HL-60 (cell line): ENCODE measurements at regions not wholly inside any gene's neighbourhood (a gene's known extent, or its start where the extent isn't known, plus 50 kb on each side); places are given as distances from the start of the nearest gene placed in this dataset.

ENCODE experiments used
- DNase-seq, 2 experiments: peaks; one replicate each; pipeline ENCODE4 v3.0.0-alpha.2; 2010 to 2020; ENCODE audit warnings: low read depth in 1 of 2, low spot score in 1 of 2
- H3K27ac ChIP-seq: fragments of 250-450 bp; sonication (Bioruptor Pico); replicated peaks from 2 replicates; pipeline ENCODE4 v1.5.1; 2020; ENCODE audit warnings: mild to moderate bottlenecking, moderate library complexity
- H3K27me3 ChIP-seq: fragments of 250-450 bp; sonication (Bioruptor Pico); 2 replicates; pipeline ENCODE4 v1.5.1; 2021; ENCODE audit warnings: mild to moderate bottlenecking, moderate library complexity; ENCODE audit not compliant: insufficient read depth, poor library complexity, severe bottlenecking
- H3K4me3 ChIP-seq: replicated peaks from 2 replicates; pipeline ENCODE4 v1.5.1; 2011; ENCODE audit warnings: mild to moderate bottlenecking, control low read depth, low read length; ENCODE audit not compliant: insufficient read depth
- GABPA ChIP-seq: IDR thresholded peaks from 2 replicates; pipeline ENCODE4 v1.6.1; 2012; ENCODE audit warnings: low read depth
- POLR2AphosphoS5 ChIP-seq: IDR thresholded peaks from 2 replicates; pipeline ENCODE4 v1.6.1; 2012; ENCODE audit warnings: low read depth
- SPI1 ChIP-seq: IDR thresholded peaks from 2 replicates; pipeline ENCODE4 v1.6.1; 2012; ENCODE audit warnings: low read depth, mild to moderate bottlenecking, borderline replicate concordance
- TF ChIP-seq, protein P1 (sequence below): IDR thresholded peaks from one replicate; pipeline ENCODE4 v1.5.1; 2011; ENCODE audit warnings: low read length, control low read depth, inconsistent platforms; ENCODE audit not compliant: insufficient read depth
- TF ChIP-seq, protein P2 (sequence below): IDR thresholded peaks from 2 replicates; pipeline ENCODE4 v1.6.1; 2012; ENCODE audit warnings: low read depth; ENCODE audit not compliant: insufficient replicate concordance

DNA sequence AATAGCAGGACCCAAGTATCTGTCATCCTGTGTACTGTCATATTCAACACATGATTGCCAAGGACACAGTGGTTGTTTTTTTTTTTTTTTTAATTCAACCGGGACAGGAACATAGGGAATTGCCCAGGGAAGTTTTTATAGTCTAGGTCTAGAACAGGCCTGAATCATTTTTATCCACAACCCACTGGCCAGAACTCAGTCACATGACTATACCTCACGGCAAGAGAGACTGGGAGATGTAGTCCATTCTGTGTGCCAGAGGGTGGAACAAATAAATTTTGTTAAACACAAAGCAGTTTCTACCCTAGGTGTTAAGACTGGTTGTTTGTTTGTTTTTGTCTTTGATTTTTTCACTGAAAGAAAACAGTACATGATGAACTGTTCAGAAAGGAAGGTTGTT, 105.8 kb upstream of the SMARCA2 start:
- Histone ChIP-seq H3K27ac (no peak overlapping the region), H3K27me3 (no peaks in the 10 kb centered on the region), H3K4me3 (no peak overlapping the region)
- no peak for DNase-seq
- TF ChIP-seq POLR2AphosphoS5 (no peak), GABPA (no peak), SPI1 (no peak)
- TF ChIP-seq, protein P1, sequence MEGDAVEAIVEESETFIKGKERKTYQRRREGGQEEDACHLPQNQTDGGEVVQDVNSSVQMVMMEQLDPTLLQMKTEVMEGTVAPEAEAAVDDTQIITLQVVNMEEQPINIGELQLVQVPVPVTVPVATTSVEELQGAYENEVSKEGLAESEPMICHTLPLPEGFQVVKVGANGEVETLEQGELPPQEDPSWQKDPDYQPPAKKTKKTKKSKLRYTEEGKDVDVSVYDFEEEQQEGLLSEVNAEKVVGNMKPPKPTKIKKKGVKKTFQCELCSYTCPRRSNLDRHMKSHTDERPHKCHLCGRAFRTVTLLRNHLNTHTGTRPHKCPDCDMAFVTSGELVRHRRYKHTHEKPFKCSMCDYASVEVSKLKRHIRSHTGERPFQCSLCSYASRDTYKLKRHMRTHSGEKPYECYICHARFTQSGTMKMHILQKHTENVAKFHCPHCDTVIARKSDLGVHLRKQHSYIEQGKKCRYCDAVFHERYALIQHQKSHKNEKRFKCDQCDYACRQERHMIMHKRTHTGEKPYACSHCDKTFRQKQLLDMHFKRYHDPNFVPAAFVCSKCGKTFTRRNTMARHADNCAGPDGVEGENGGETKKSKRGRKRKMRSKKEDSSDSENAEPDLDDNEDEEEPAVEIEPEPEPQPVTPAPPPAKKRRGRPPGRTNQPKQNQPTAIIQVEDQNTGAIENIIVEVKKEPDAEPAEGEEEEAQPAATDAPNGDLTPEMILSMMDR = no peak
- TF ChIP-seq, protein P2, sequence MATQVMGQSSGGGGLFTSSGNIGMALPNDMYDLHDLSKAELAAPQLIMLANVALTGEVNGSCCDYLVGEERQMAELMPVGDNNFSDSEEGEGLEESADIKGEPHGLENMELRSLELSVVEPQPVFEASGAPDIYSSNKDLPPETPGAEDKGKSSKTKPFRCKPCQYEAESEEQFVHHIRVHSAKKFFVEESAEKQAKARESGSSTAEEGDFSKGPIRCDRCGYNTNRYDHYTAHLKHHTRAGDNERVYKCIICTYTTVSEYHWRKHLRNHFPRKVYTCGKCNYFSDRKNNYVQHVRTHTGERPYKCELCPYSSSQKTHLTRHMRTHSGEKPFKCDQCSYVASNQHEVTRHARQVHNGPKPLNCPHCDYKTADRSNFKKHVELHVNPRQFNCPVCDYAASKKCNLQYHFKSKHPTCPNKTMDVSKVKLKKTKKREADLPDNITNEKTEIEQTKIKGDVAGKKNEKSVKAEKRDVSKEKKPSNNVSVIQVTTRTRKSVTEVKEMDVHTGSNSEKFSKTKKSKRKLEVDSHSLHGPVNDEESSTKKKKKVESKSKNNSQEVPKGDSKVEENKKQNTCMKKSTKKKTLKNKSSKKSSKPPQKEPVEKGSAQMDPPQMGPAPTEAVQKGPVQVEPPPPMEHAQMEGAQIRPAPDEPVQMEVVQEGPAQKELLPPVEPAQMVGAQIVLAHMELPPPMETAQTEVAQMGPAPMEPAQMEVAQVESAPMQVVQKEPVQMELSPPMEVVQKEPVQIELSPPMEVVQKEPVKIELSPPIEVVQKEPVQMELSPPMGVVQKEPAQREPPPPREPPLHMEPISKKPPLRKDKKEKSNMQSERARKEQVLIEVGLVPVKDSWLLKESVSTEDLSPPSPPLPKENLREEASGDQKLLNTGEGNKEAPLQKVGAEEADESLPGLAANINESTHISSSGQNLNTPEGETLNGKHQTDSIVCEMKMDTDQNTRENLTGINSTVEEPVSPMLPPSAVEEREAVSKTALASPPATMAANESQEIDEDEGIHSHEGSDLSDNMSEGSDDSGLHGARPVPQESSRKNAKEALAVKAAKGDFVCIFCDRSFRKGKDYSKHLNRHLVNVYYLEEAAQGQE = no peak

DNA sequence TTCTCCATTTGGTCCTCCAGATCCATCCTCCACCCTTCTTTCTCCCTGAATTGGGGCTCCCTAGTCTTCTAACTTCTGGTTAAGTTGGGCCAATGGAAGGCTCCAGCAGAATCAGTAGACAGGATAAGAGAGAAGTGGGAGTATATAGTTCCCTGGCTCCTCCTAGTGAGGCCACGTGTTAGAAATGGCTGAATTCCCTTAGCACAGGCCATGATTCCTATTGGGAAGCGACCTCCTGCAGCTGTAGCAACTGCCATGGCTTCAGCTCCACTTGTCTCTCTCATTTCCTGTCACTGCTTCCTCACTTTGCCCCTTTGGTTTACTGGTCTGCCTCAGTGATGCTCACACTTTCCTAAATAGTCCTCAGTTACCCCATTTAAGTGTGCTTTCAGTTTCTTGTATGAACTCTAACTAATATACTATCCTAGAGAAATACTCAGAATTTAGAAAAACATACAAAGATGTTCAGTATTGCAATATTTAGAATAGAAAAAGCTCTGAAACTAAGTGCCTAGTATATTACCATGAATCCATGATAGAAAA, 104.8 kb upstream of the SMARCA2 start:
- Histone ChIP-seq H3K27me3 (no peaks in the 10 kb centered on the region), H3K4me3 (no peak overlapping the region), H3K27ac (no peak overlapping the region)
- no peak for DNase-seq
- TF ChIP-seq, protein P1 = no peak
- no peak for TF ChIP-seq SPI1
- TF ChIP-seq GABPA = no peak
- TF ChIP-seq, protein P2 = no peak
- TF ChIP-seq POLR2AphosphoS5 = no peak

DNA sequence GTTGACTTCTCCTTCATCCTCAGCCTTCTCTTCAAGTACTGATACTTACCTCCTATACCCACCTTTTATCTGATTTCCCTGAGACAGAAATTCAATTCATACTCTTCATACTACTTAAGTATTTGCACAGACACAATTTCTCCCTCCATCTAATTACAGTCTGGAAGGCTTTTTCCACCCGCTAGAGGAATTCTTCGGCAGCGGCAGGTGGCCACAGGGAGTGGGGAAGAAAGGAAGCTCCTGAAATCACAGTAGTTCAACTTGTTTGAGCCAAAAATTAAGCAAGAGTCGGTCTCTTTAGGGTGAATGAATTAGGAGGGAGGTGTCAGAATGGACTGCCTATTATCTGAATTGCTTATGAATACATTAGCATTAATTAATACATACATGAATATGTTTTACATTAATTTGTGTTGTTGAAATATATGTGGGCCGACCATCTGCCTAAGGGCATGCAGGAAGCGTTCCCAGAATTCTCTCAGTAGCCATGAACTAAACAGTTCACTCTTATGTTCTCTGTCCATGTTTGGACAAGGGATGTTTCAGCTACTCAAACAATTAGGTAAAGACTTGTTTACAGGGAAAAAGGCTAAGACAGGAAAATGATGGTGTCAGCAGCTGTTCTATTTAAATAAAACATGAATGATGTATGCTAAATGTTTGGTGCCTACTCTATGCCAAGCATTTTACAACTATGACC, 101.4 kb upstream of the SMARCA2 start:
- TF ChIP-seq GABPA = no peak
- TF ChIP-seq SPI1 = no peak
- H3K4me3 ChIP-seq = no peak overlapping the region
- H3K27me3 ChIP-seq = peaks cover 2% of the 10 kb centered on the region
- H3K27ac ChIP-seq = no peak overlapping the region
- DNase-seq = no peak

DNA sequence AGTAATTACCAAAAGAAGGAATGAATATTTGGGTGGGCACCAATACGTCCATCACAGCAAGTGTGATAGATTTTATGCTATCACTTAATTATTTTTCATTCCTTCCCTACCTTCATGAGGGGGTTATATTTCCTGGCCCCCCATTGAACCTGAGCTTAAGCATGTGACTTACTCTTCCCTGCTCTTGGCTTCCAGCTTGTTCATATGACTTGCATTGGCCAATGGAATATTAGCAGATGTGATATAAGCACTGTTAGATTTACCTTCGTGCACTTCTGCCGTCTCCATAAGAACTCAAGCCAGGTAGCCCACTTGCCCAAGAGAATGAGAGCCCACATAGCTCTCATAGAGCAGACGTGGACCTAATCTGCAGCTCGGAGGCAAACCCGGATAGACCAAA, 99.1 kb upstream of the SMARCA2 start:
- Histone ChIP-seq H3K4me3 (no peak overlapping the region), H3K27ac (no peak overlapping the region), H3K27me3 (peaks cover 2% of the 10 kb centered on the region)
- TF ChIP-seq SPI1 (no peak), GABPA (no peak), POLR2AphosphoS5 (no peak)
- TF ChIP-seq, protein P1 = no peak
- TF ChIP-seq, protein P2 = no peak
- no peak for DNase-seq
